PC-9 (cell line): ENCODE measurements at regions not wholly inside any gene's neighbourhood (a gene's known extent, or its start where the extent isn't known, plus 50 kb on each side); places are given as distances from the start of the nearest gene placed in this dataset.
"Not testable (repeated sequence)": the region's sequence is repeated elsewhere in the genome, so short reads cannot be mapped to it uniquely, and the experiment has no call there.

Source experiments
- EZH2 ChIP-seq: fragments of 200-600 bp; sonication (generic); IDR thresholded peaks from 2 replicates; pipeline ENCODE4 v1.8.0; 2017; ENCODE audit warnings: antibody characterized with exemption, low read depth
- TF ChIP-seq, protein P1 (sequence below): fragments of 200-600 bp; sonication (generic); conservative IDR thresholded peaks from 2 replicates; pipeline ENCODE4 v1.6.1; 2017; ENCODE audit warnings: mixed run types, antibody characterized with exemption, mild to moderate bottlenecking, moderate library complexity

DNA sequence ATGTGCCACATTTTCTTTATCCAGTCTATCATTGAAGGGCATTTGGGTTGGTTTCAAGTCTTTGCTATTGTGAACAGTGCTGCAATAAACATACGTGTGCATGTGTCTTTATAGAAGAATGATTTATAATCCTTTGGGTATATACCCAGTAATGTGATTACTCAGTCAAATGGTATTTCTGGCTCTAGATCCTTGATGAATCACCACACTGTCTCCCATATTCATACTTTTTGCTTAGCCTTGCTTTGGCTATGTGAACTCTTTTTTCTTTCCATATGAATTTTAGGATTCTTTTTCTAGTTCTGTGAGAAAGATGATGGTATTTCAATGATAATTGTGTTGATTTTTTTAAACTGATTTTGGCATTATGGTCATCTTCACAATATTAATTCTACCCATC lies 530.1 kb downstream of the SLC6A15 start:
- TF ChIP-seq, protein P1, sequence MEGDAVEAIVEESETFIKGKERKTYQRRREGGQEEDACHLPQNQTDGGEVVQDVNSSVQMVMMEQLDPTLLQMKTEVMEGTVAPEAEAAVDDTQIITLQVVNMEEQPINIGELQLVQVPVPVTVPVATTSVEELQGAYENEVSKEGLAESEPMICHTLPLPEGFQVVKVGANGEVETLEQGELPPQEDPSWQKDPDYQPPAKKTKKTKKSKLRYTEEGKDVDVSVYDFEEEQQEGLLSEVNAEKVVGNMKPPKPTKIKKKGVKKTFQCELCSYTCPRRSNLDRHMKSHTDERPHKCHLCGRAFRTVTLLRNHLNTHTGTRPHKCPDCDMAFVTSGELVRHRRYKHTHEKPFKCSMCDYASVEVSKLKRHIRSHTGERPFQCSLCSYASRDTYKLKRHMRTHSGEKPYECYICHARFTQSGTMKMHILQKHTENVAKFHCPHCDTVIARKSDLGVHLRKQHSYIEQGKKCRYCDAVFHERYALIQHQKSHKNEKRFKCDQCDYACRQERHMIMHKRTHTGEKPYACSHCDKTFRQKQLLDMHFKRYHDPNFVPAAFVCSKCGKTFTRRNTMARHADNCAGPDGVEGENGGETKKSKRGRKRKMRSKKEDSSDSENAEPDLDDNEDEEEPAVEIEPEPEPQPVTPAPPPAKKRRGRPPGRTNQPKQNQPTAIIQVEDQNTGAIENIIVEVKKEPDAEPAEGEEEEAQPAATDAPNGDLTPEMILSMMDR: not testable (repeated sequence)
- TF ChIP-seq EZH2: not testable (repeated sequence)
